GM19324 (cell line): ENCODE measurements at regions not wholly inside any gene's neighbourhood (a gene's known extent, or its start where the extent isn't known, plus 50 kb on each side); places are given as distances from the start of the nearest gene placed in this dataset.

ENCODE experiments used
- ATAC-seq: cut with Tn5 transposase; IDR thresholded peaks from one replicate; pipeline ENCODE4 v1.9.1; 2021; ENCODE audit warnings: mild to moderate bottlenecking, moderate library complexity; ENCODE audit not compliant: unreplicated experiment, low FRiP score

- ATAC-seq = no peak
Observed at GRCh38 chr15:75131269-75131643, 70.4 kb upstream of the C15orf39 start.

- ATAC-seq = no peak
Observed at GRCh38 chr15:75134748-75135147, 66.9 kb upstream of the C15orf39 start.

GRCh38 chr15:75136118-75136517 is 65.6 kb upstream of the C15orf39 start:
- ATAC-seq = no peak

GRCh38 chr15:75136758-75137157 is 64.9 kb upstream of the C15orf39 start:
- no peak for ATAC-seq

- ATAC-seq = no peak
Observed at GRCh38 chr15:75138016-75138999, 63.4 kb upstream of the C15orf39 start.

- no peak for ATAC-seq
Observed at GRCh38 chr15:75140080-75140879, 61.4 kb upstream of the C15orf39 start.

GRCh38 chr15:75142499-75142898 is 59.2 kb upstream of the C15orf39 start:
- ATAC-seq = no peak

GRCh38 chr15:75143738-75144334 is 57.8 kb upstream of the C15orf39 start:
- no peak for ATAC-seq

GRCh38 chr15:75145027-75145841 is 56.4 kb upstream of the C15orf39 start:
- ATAC-seq = no peak

- ATAC-seq = no peak
Observed at GRCh38 chr15:75148280-75148679, 53.4 kb upstream of the C15orf39 start.

- no peak for ATAC-seq
Observed at GRCh38 chr15:75149867-75150709, 51.6 kb upstream of the C15orf39 start.

- ATAC-seq = no peak
Observed at GRCh38 chr15:75151214-75152128, 50.2 kb upstream of the C15orf39 start.
